Iris pigment epithelial cell (primary cell): ENCODE measurements at regions not wholly inside any gene's neighbourhood (a gene's known extent, or its start where the extent isn't known, plus 50 kb on each side); places are given as distances from the start of the nearest gene placed in this dataset.

Experiments used
- DNase-seq: peaks from one replicate; pipeline ENCODE4 v3.0.0-alpha.2; 2011; ENCODE audit warnings: low read depth

DNA sequence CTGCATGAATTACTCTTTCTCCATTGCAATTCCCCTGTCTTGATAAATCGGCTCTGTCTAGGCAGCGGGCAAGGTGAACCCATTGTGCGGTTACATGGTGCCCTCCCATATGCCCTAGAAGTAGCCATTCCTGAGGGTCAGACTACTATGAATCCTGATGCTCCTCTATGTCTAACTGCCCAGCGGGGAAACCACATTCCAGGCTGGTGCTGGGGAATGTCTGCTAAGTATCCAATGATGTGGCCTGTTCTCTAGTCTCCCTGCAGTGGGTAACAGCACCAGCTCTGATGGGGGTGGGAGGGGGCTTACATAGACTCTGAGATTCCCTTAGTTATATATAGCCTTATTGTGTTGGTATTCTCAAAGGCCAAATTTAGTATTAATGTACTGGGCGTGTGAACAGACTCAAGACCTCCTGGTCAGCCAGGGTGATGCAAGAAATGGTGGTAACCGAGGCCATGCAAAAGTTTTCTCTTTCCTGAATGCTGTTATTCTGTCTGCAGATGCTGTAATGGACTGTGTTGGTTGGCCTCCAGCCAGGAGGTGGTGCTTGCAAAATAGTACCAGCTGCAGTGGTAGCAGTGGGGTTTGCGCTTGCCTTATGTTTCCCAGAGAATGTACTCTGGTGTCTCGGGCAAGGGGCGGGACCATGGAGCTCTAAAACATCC, 564.8 kb upstream of the SLITRK1 start:
- DNase-seq = peak; percentile 78

- DNase-seq = peak; percentile 72
Observed at GRCh38 chr13:84445776-84446175, 563.5 kb upstream of the SLITRK1 start.

DNA sequence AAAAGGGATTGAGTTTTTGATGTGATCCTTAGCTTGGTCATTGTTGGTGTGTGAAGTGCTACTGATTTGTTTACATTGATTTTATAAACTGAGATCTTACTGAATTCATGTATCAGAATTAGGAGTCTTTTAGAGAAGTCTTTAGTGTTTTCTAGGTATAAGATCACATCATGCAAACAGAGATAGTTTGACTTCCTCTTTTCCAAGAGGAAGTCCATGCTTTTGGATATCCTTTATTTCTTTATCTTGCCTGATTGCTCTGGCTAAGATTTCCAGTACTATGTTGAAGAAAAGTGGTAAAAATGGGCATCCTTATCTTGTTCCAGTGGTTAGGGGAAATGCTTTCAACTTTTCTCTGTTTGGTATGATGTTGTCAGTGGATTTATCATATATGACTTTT, 561.2 kb upstream of the SLITRK1 start:
- no peak for DNase-seq

- DNase-seq = peak; percentile 73
Observed at GRCh38 chr13:84439108-84439507, 556.8 kb upstream of the SLITRK1 start.

DNA sequence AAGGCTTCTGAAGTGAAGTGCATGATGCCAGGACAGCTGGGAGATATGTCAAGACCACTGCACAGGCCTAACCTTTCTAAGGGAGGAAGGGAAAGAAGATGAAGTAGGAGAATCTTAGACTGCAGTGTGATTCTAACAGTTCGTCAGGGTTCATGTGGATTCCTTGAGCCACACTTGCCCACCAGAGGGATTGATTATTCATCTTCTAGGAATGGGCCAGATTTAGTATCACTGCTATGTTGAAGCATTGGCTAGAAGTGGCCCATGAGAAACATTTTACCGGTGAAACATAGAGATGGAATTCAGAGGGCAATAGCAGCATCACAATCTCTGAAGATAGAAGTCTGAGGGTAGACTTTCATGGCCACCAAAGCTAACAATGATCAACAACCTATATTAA, 550.8 kb upstream of the SLITRK1 start:
- DNase-seq = peak; percentile 89

DNA sequence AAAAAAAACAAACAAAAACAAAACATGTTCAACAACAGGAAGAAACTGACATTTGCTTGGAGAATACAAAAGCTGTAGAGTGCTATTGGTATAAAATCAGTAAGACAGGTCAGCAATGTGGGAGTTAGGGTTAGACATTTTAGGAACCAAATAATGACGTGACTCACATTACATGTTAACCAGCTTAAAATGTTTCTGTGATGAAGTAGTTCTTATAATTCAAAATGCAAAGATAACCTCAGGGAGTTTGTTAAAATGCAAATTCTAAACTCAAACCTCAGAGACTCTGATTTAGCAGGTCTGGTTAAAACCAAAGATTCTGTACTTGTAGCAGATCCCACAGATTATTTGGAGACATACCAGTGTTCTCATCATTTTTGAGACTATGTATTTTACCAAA, 549.4 kb upstream of the SLITRK1 start:
- peak; percentile 69 for DNase-seq

- peak; percentile 7 for DNase-seq
Observed at GRCh38 chr13:84430446-84430845, 548.2 kb upstream of the SLITRK1 start.

- DNase-seq = peak; percentile 72
Observed at GRCh38 chr13:84430015-84430414, 547.7 kb upstream of the SLITRK1 start.

DNA sequence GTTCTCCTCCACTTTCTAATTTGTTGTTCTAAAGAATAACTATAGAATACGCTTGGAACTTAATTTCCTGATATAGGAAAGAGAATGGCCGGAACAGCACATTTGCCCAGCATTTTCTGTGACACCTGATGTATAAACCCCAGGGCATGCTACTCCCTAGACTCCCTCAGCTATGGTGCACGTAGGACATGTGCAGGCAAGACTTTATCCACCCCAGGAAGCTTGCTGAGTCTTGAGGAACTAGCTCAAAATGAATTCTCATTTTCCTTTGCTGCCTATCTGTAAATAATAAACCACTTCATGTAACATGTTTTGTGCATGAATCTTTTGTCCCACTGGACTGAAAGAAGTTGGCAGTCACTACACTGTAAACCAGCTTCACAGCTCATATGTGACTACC, 535.8 kb upstream of the SLITRK1 start:
- DNase-seq = no peak

DNA sequence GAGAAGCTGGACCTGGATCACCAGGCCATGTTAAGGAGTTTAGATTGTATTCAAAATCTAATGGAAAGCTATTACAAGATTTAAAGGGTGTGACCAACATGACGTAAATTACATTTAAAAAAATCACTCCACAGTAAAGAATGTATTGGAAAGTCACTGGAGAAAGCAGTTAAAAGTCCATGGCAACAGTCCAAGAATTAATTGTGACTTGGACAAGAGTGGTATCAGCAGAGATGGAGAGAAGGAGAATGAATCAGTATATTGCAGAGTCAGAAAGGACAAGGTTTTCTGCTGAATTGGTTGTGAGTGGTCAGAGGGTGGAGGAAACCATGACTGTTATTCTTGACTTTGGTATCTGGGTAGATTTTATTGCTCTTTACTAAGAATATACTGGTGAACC, 535.1 kb upstream of the SLITRK1 start:
- DNase-seq = peak; percentile 50

GRCh38 chr13:84413016-84413415, 530.7 kb upstream of the SLITRK1 start:
- no peak for DNase-seq

DNA sequence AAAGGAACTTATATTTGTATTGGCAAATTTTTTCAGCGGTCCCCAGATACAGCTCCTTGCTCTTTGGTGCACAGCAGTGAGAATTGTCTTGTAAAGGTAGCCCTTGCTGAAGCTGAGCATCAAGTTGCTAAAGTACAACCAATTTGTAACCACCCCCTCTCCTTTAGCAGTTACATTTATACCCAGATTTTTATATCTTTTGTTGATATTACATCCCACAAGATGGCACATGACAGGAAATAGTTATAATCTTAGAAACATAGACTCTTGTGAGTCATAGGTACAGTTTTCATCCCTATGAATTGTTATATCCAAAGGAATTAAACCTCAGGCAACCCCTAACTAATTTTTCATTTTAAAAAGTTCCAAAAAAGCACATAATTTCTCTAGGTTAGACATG, 523.0 kb upstream of the SLITRK1 start:
- peak; percentile 73 for DNase-seq

DNA sequence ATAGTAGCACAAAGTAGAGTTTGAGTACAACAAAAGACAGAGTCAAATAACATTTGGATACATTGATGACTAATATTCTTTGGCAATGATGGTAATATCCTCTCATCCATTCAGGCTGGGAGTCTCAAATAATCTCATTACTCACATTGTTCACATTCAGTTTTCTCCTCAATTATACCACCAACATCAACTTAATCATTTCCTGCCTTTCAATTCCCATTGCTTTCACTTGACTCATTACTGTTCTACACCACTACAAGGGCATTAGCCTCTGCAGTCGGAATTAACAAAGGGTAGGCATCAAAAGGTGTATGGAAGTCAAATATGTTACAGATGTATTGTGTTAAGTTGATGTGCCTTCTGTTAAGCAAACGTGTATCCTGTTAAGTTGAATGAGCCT, 518.4 kb upstream of the SLITRK1 start:
- peak; percentile 93 for DNase-seq

- peak; percentile 42 for DNase-seq
Observed at GRCh38 chr13:84399320-84400085, 517.2 kb upstream of the SLITRK1 start.

GRCh38 chr13:84393981-84394625, 511.8 kb upstream of the SLITRK1 start:
- no peak for DNase-seq

DNA sequence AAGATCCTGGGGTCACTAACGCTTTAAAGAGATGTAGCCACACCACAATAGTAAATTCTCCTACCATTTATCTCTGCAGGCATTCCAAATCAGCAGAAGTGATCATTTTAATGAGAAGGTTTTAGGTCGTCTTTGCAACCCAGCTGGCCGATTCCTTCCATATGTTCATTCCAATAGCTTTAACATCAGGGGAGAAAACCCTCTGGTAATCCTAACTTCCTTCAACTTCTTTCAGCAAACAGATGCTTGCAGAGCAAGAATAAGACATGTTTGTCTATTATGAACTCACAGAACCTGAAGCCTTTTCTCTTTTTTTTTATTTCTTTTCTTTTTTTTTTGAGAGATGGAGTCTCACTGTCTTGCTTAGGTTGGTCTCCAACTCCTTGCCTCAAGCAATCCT, 498.6 kb upstream of the SLITRK1 start:
- no peak for DNase-seq

- no peak for DNase-seq
Observed at GRCh38 chr13:84377106-84377505, 494.8 kb upstream of the SLITRK1 start.

DNA sequence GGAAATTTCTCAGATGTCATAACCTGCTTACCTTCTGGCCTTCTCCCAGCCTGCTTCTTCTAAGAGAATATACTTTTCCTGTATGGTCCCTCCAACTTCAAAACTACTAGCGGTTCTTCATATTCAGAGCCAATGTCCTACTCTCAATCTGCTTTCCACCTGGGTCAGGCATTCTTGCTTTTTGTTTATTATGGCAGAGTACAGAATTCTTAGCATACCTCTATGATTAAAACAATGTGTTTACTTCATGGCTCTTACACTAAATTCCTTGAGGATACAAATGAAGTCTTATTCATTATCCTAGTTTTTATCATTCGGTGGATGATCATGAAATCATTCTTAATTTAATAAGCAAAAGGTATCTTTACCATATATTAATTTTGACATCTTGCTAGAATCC, 484.2 kb upstream of the SLITRK1 start:
- peak; percentile 38 for DNase-seq

GRCh38 chr13:84362777-84363176, 480.5 kb upstream of the SLITRK1 start:
- peak; percentile 3 for DNase-seq

DNA sequence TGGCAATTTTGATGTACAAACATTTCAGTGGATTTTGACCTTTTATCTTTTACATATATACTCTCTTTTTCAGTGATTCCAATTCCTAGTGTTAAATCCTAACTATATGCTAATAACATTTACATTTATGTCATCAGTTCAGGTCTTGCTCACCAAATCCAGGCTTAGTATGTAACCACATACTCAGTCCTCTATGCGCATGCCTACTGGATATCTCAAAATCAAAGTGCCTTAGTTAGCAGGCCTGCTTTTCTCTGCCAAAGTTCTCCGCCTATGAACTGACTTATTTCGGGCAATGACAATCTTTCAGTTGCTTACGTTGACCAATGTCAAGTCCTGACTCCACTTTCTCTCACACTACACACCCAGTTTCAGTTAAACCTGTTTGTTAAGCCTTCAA, 478.5 kb upstream of the SLITRK1 start:
- no peak for DNase-seq

DNA sequence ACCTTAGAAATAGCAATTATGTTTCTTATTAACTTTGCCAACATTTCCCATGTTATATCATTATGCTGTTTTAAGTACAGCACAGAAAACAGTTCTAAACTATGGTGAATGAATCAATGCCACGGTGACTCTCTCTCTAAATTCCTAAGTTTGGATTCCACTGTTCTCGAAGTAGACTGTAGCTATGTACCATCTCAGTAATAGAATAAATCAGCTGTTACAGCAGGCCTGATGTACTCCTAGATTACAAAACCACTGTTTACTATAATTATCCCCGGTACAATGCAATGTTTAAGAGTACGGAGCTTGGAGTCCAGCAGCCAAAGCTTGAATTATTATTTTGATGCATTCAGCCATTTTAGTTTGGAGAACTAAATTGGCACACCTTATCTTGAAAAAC, 476.3 kb upstream of the SLITRK1 start:
- no peak for DNase-seq

- DNase-seq = peak; percentile 23
Observed at GRCh38 chr13:84352946-84353345, 470.7 kb upstream of the SLITRK1 start.

DNA sequence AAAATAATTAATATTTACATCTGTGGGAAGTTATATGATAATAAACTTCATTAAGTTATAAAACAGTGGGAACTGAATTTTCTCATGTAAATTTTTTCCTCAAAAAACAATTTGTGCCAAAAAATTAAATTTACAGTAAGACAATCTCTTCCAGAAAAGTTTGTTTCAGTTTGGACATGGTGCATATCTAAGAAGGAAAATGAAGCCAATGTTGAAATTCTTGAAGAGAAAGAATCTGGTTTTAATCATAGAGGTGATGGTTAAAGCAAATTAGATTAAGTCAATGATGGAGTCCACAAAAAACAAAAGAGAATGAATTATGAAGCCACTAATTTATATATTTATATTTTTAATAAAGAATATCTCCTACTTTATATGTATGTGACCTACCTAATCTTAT, 457.2 kb upstream of the SLITRK1 start:
- no peak for DNase-seq
